Tongue (tissue), 1 donor: ENCODE measurements at regions not wholly inside any gene's neighbourhood (a gene's known extent, or its start where the extent isn't known, plus 50 kb on each side); places are given as distances from the start of the nearest gene placed in this dataset.
"Not testable (repeated sequence)": the region's sequence is repeated elsewhere in the genome, so short reads cannot be mapped to it uniquely, and the experiment has no call there.

ENCODE experiments used
- DNase-seq: peaks from one replicate; pipeline ENCODE4 v3.0.0-alpha.2; 2015

DNA sequence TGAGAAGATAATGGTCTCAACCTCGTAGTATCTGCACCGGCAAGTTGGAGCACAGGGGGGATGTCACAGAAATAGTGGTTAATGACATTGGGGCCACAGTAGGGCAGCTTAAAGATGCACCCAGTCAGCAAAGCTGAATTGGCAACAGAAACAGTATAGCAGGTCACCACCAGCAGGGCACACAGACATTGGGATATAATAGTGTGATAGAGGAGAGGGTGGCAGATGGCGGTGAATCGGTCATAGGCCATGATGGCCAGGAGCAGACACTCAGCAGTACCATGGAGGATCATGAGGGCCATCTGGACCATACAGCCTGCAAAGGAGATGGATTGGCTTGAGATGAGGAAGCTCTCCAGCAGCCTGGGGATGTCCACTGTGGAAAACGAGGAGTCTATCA lies 106.0 kb upstream of the OR9Q1 start:
- no peak for DNase-seq

DNA sequence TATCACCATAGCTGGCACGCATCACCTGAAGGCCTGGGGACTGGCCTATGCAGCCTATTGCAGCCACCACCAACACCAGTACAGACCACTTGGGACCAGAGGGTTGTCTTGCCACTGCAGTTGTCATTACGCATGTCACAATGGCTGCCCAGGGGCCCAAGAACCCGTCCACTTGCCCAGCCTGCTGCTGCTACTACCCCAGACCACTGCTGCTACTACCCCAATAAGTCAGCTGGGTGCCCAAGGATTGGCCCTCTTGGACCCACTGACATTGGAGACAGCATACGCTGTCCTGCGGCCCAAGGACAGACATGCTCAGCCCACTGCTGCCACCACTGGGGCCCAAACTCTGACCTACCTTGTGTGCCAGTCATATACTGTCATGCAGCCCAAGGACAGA lies 102.7 kb upstream of the OR9Q1 start:
- no peak for DNase-seq

DNA sequence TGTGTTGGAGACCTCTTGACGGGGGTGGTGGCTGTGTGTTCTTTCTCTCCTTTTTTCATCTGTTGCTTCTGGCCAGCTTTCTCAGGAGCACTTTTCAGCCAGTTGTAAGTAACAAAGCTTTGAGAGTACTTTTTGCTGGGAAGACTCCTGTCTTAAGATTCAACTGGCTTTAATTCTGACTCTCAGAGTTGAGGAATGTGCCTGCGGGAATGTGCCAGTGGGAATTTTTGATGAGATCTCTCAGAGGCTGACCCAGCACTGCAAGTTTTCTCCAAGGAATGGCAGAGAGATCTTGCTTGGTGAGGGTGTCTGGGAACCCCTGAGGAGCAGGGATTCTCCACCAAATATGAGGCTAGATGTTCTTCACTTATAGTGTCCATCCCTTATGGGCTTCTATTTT lies 91.6 kb upstream of the OR9Q1 start:
- no peak for DNase-seq

DNA sequence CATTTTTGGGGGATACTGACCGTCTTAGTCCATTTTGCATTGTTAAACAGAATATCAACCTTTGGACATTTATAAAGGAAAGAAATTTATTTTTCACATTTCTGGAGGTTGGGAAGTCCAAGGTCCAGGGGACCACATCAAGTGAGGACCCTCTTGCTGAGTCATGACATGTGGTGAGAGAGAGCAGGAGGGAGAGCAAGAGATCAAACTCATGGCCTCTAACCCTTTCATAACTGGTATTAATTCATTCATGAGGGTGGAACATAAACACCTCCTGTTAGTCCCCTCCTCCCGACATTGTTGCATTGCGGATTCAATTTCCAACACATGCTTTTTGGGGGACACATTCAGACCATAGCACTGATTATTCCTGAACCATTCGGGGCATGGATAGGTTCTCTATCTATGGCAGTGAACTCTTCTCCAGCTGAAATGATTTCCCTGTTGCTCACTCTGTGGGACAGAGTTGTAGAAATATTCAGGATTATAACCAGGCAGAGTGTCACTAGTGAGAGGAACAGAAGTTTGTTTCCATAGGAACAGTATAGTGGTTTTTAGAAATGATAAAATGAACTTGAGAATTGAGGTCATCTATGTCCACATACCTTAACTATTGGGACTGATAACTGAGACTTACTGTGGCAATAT lies 88.2 kb upstream of the OR9Q1 start:
- DNase-seq, result no peak

GRCh38 chr11:57936050-57936418 lies 87.6 kb upstream of the OR9Q1 start:
- DNase-seq, result no peak

DNA sequence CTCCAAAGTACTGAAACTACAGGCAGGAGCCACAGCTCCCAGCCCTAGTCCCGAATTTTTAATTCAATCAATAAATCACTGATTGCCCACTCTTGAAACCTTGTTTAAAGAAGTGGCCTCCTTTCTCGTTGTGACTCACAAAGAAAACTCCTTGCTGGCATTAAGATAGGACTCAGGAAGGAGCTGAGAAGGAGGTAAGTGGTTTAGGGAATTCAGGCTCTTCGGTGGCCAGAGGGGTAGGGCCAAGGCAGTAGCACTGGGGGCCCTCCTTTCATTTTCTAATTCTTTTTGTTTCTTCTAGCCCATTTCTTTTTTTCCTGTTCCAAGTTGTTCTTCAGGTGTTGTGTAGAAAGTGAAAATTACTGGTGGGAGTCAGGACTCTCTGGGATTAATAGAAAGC lies 86.2 kb upstream of the OR9Q1 start:
- no peak for DNase-seq

GRCh38 chr11:57938351-57938750 lies 85.3 kb upstream of the OR9Q1 start:
- no peak for DNase-seq

DNA sequence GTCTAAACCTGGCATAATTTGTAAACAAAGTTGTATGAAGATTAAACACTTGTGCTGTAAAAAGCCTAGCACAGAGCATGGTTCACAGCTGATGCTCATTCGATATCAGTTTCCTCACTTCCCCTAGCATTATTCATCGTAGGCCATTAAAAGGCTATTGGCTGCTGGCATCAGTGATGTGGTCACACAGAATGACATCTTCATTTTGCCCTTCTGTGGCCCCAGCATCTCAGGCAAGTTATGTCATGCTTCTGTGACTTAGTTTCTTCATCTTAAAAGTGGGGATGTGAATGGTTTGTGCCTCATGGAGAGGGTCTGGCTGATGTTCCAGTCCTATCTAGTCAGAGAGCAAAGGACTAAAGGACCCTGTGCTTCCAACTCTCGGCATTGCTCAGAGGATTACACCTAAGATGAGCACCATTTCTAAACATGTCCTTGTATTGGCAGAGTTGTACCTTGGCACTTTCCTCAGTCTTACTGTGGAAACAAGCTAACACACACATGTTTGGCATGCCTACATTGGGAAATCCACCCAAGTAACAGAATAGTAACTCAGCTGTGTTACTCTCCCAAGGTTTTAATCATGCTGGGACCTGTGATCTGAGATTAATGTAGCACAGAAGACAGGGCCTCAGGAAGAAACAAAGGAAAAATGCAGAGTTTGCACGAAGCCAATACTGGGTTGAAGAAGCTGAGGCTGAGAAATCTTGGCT lies 83.5 kb upstream of the OR9Q1 start:
- no peak for DNase-seq

- DNase-seq, result no peak
These were observed 81.8 kb upstream of the OR9Q1 start for GRCh38 chr11:57941875-57942274.

DNA sequence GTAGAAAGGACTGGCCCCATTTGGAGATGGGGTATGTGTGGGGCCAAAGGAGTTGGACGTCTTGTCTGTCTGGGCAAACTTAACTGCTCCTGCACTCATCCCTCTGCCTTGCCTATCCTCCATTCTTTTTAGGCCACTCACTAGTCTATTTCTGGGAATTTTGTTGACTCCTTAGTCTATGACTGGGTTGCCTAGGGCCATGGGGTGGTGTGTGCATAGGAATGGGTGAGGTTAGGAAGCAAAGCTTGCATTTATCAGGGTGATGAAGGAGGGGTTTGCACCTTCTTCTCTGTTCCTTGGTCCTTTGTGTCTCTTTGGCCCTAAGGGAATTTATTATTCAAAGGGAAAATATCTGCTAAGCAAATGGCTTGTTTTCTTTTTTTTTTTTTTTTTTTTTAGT lies 80.9 kb upstream of the OR9Q1 start:
- DNase-seq, result no peak

GRCh38 chr11:57943766-57944165 lies 79.9 kb upstream of the OR9Q1 start:
- DNase-seq, result not testable (repeated sequence)

DNA sequence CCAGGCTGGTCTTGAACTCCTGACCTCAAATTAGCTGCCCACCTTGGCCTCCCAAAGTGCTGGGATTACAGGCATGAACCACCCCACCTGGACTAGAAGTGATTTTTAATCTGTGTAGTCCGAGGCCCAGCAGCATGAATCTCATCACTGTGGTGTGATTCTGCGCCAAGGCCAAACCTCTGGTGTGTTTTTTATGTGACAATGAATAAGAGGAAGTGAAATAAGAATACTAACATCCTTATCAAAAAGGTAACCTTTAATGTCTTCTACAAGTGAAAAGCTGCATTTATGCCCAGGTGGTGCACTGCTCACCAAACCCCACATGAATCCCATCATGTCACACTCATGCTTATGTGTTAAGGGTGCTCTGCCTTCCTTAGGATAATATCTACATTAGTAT lies 77.1 kb upstream of the OR9Q1 start:
- no peak for DNase-seq

DNA sequence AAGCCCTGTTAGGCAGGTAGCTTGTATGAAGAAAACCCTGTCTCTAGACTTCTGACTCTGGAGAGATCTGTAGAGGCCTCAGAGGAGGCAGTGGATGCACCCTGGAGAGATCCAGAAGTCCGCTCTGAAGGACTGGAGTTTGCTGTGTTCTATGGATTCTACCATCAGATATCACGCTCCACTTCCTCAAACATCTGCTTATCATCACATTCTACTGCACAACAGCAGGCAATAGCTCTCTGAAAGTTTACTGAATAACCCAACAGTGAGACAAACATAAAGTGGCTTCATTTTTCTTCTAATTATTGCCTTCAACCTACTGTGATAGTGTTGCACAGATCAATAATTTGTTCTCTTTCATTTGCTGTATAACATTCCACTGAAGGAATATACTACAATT lies 59.0 kb upstream of the OR9Q1 start:
- DNase-seq, result no peak

- no peak for DNase-seq
These were observed 52.2 kb upstream of the OR9Q1 start for GRCh38 chr11:57971272-57972012.

GRCh38 chr11:57972013-57972367 lies 51.7 kb upstream of the OR9Q1 start:
- DNase-seq, result no peak
